ENCODE measurements at regions not wholly inside any gene's neighbourhood (a gene's known extent, or its start where the extent isn't known, plus 50 kb on each side); places are given as distances from the start of the nearest gene placed in this dataset.

DNA sequence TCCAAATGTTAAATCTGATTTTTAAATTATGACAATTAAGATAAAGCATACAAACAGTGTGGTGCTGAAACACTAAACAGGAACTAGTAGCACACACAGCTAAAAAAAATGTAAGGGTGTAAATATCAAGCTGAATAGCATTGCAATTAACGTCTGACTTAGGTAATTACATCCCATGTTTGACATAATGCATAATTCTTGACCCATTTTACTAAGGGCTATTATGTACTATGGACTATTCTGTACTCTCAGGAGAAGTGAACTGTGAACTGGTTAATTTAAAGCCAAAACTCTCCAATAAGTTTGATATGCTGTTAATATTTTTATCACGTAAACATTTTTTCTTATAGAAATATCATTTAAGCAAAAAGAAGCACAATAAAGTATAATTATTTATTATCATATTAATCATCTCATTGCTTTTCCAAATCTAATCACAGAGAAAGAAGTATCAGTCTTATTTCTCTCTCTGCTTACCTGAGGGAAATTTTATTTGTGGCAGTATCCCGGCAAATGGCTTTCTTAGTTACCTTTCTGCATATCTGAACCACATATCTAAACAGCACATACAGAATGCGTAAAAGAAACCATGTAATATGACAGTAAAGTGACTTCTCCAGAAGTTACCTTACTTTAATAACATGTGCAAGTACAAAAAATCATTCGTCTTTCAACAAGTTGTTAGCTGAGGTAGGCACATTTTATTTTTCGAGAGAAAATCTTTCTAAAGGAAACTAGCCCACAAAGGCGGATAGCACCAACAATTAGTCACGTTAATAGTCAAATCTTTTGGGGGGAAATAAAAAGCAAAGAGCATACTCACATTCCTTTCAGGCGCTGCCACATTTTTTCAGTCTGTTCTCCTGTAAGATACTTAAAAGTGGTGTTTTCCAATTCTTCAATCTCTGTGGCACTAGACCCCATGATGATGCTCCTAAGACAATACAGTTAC, 94.9 kb upstream of the PDE1A start:
- TF ChIP-seq, protein P1, sequence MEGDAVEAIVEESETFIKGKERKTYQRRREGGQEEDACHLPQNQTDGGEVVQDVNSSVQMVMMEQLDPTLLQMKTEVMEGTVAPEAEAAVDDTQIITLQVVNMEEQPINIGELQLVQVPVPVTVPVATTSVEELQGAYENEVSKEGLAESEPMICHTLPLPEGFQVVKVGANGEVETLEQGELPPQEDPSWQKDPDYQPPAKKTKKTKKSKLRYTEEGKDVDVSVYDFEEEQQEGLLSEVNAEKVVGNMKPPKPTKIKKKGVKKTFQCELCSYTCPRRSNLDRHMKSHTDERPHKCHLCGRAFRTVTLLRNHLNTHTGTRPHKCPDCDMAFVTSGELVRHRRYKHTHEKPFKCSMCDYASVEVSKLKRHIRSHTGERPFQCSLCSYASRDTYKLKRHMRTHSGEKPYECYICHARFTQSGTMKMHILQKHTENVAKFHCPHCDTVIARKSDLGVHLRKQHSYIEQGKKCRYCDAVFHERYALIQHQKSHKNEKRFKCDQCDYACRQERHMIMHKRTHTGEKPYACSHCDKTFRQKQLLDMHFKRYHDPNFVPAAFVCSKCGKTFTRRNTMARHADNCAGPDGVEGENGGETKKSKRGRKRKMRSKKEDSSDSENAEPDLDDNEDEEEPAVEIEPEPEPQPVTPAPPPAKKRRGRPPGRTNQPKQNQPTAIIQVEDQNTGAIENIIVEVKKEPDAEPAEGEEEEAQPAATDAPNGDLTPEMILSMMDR (IDR thresholded peaks at IDR 0.05; ENCODE audit: borderline replicate concordance, extremely low read depth, low read length, poor library complexity, severe bottlenecking) = no peak
- no peak for TF ChIP-seq EZH2 (IDR thresholded peaks at IDR 0.05; ENCODE audit: borderline replicate concordance, low read depth, low read length, severe bottlenecking)

All from DND-41 (cell line).